ENCODE measurements at regions not wholly inside any gene's neighbourhood (a gene's known extent, or its start where the extent isn't known, plus 50 kb on each side); places are given as distances from the start of the nearest gene placed in this dataset.

DNA sequence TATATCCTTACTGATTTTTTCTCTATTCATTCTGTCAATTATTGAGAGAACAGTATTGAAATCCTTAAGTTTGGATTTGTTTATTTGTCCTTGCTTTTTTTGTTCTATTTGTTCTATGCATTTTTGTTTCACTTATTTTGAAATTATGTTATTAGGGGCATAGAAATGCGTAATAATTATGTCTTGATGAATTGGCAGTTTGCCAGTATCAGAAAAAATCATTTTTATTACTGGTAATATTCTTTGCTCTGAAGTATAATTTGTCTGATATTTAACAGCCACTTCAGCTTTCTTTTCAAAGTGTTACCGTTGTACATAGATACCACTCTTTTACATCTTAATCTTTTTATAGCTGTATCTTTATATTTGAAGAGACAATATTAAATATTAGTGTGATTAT is 2090.9 kb upstream of the WWC1 start:
- Histone ChIP-seq H3K27ac (no peak overlapping the region), H3K9me3 (replicated peaks) (no peaks in the 10 kb centered on the region), H3K36me3 (no peaks in the 10 kb centered on the region), H3K4me1 (no peaks in the 10 kb centered on the region), H3K27me3 (no peaks in the 10 kb centered on the region), H3K4me3 (no peak overlapping the region)
- DNase-seq: no peak

DNA sequence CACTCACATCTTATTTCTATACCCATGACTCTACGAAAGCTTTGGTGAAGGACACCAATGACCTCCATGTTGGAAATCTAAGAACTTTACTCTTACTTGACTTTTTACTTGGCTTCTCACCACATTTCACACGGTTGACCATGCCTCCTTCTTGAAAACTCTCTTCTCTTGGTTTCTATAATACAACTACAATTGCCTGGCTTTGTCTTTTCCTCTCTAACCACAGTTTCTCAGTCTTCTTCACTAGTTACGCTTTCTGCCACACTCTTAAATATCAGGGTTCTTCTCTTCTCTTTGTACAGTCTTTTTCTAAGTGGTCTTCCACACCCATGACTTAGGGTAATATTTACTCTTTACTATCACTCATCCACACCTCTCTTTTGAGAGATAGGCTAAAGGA is 2079.8 kb upstream of the WWC1 start:
- no peak for DNase-seq
- H3K27me3 ChIP-seq: peaks cover 4% of the 10 kb centered on the region; the same call in 1 of the 2 replicates

DNA sequence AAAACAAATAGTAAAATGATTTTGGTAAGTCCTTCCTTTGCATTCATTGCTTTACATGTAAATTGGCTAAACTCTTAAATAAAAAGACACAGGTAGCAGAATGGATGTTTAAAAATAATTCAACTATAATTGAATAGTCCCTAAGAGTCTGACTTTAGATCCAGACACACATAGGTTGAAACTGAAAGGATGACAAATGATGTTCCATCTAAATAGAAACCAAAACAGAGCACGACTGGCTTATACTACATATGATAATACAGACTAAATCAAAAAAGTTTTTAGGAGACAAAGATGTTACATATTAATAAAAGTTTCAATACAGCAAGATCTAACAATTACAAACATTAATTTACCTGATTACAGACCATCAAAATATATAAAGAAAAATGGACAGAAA is 2055.1 kb upstream of the WWC1 start:
- Histone ChIP-seq H3K27me3 (no peaks in the 10 kb centered on the region), H3K9me3 (replicated peaks) (no peaks in the 10 kb centered on the region), H3K36me3 (no peaks in the 10 kb centered on the region), H3K27ac (no peak overlapping the region), H3K4me3 (no peak overlapping the region), H3K4me1 (no peaks in the 10 kb centered on the region)
- DNase-seq: no peak

More for the DNA sequence above, 2079.8 kb upstream of the WWC1 start:
- no peak overlapping the region for H3K4me3 ChIP-seq
- H3K36me3 ChIP-seq: no peaks in the 10 kb centered on the region
- no peak overlapping the region for H3K27ac ChIP-seq
- H3K9me3 ChIP-seq (replicated peaks): no peaks in the 10 kb centered on the region
- H3K4me1 ChIP-seq: no peaks in the 10 kb centered on the region

DNA sequence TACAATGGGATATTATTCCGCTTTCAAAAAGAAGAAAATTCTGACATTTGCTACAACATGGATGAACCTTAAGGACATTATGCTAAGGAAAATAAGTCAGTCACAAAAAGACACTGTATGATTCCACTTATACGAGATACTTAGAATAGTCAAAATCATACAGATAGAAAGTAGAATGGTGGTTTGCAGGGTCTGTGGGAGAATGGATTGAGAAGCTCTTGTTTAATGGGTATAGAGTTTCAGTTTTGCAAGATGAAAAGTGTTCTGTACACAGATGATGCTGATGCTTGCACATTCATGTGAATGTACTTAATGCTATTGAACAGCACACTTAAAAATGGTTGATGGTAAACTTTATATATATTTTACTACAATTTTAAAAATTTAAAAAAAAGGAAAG is 2050.7 kb upstream of the WWC1 start:
- no peaks in the 10 kb centered on the region for H3K4me1 ChIP-seq
- H3K4me3 ChIP-seq: no peak overlapping the region
- H3K27me3 ChIP-seq: no peaks in the 10 kb centered on the region
- H3K9me3 ChIP-seq (replicated peaks): no peaks in the 10 kb centered on the region
- no peaks in the 10 kb centered on the region for H3K36me3 ChIP-seq
- DNase-seq: no peak
- H3K27ac ChIP-seq: no peak overlapping the region

DNA sequence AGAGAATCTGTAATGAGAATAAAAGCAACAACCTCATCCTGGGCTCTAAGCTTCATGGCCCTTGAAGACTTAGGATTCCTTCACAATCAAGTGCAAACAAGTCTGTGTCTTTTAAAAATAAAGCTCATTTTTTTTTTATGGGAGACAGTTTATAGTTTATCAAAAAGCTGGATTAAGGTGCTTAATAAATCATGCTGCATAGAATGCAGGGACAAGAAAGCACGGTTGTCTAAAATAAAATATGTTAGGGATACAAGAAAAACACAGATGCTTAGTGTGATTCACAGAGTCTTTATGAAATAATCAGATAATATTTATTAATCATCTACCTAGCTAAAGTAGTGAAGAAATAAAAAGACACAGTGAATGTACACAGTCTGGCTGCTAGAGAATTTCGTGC is 2045.9 kb upstream of the WWC1 start:
- Histone ChIP-seq H3K27ac (no peak overlapping the region), H3K27me3 (no peaks in the 10 kb centered on the region), H3K4me3 (no peak overlapping the region), H3K36me3 (no peaks in the 10 kb centered on the region), H3K4me1 (no peaks in the 10 kb centered on the region), H3K9me3 (replicated peaks) (no peaks in the 10 kb centered on the region)
- no peak for DNase-seq

DNA sequence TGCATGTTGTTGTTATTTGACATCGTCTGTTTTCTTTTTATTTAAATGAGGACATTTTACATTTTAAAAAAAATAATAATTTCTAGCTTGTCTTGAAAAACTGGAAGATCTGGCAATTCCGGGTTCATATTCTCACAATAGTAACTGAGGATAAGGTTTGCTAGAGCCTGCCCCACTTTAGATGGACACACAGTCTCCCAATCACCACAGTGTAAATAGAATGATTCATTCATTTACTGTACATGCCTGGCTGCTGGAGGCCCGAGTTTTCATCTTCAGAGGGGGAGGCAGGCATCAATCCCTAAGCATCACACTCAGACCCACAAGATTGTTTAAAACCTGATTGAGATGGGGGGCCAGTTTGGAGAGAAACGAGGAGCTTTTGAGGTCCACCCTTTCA is 2039.7 kb upstream of the WWC1 start:
- Histone ChIP-seq H3K27ac (no peak overlapping the region), H3K27me3 (no peaks in the 10 kb centered on the region), H3K36me3 (no peaks in the 10 kb centered on the region), H3K9me3 (replicated peaks) (no peaks in the 10 kb centered on the region), H3K4me1 (no peaks in the 10 kb centered on the region), H3K4me3 (no peak overlapping the region)
- DNase-seq: no peak

DNA sequence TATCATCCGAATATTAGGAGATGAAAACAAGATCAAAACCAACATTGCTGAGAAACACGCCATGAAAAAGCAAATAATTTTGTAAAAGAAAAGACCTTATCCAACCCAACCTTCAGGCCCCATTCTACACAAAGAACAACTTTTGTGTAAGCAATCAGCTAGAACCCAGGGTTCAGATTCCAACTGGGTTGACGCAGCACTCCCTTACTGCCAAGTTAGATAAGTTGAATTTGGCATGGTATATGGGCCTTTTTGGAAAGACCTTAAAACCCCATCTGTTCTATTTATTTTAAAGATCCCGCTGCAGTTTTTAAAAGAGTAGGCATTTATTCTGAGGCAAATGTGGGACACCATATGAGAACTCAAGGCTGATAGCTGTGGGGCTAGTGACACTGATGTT is 2033.8 kb upstream of the WWC1 start:
- no peak for DNase-seq
- H3K4me3 ChIP-seq: no peak overlapping the region

DNA sequence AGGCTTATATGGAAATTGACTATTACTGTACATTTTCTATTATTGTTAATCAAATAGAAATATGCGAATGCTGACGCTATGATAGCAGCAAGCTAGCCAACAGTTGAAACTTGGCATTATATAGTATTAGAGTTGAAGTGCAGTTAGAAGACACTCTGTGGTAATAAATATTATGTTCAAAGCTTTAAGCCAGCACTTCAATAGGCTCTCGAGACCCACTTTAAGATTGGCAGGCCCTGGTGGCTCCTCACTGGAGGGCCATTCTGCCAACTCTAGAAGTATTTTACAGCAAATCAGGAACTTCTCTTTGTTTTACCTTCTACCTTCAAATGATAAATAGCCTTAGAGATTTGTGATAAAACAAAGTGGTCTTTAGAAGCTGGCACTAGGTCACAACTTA is 2029.0 kb upstream of the WWC1 start:
- Histone ChIP-seq H3K9me3 (replicated peaks) (no peaks in the 10 kb centered on the region), H3K27me3 (no peaks in the 10 kb centered on the region), H3K36me3 (no peaks in the 10 kb centered on the region), H3K4me1 (no peaks in the 10 kb centered on the region), H3K27ac (no peak overlapping the region), H3K4me3 (no peak overlapping the region)
- DNase-seq: no peak

More for the DNA sequence above, 2033.8 kb upstream of the WWC1 start:
- no peaks in the 10 kb centered on the region for H3K27me3 ChIP-seq
- no peaks in the 10 kb centered on the region for H3K9me3 ChIP-seq (replicated peaks)
- H3K4me1 ChIP-seq: no peaks in the 10 kb centered on the region
- no peak overlapping the region for H3K27ac ChIP-seq
- H3K36me3 ChIP-seq: no peaks in the 10 kb centered on the region

DNA sequence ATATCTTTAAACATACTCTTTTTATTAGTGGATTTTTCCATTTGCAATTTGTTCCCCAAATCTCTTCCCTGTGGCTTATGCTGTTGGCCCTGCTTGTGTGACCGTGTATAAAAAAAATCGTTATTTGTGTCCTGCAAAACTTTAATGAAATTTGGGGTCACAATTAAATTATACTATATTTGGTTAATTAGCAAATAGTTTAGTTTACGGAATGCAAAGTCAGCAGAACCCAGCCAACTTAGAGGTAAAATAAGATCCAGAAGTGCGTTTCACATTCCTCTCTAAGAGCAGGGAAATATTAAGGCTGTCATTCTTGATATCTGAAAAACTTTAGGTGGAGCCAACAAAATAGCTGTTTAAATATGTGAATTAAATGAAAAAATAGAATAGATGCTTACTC is 2023.5 kb upstream of the WWC1 start:
- DNase-seq: no peak
- no peak overlapping the region for H3K27ac ChIP-seq

DNA sequence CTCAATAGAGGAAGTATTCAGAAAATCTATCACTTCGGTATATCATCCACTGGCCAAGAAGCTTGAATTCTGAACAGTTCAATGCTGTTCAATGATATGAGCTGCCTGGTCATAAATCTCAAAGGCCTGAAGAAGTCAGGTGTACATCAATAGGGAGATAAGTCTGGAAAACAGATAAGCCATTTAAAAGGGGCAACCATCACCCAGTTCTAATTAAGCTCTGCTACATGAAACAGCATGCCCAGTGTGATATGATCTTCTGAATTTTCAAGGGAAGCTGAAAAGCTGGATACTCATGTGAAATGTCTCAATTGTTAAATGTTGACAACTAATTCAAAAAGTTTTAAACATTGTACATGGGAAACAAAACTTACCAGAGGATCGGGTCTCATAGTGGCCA is 2020.7 kb upstream of the WWC1 start:
- Histone ChIP-seq H3K27ac (no peak overlapping the region), H3K4me3 (no peak overlapping the region), H3K9me3 (replicated peaks) (no peaks in the 10 kb centered on the region), H3K27me3 (no peaks in the 10 kb centered on the region), H3K36me3 (no peaks in the 10 kb centered on the region), H3K4me1 (no peaks in the 10 kb centered on the region)
- DNase-seq: no peak

More for the DNA sequence above, 2023.5 kb upstream of the WWC1 start:
- Histone ChIP-seq H3K36me3 (no peaks in the 10 kb centered on the region), H3K9me3 (replicated peaks) (no peaks in the 10 kb centered on the region), H3K4me1 (no peaks in the 10 kb centered on the region), H3K4me3 (no peak overlapping the region), H3K27me3 (no peaks in the 10 kb centered on the region)

DNA sequence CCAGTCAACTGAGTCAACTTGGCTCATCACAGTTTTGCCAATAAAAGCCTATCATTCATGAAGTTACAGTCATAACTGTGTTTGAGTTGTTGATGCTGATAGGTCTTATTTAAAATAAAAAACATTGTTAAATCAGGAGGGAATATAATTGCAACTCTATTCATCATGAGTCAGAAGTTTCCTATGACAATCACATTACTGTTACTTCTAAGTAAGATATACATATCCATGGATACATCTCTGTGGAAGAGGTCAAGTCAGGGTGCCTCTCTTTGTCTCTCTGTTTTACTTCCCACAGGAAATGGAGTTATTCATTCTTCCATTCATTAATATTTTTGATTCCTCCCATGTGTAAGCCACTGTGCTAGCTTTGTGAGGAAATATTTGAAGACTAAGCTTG is 2015.4 kb upstream of the WWC1 start:
- Histone ChIP-seq H3K4me3 (no peak overlapping the region), H3K4me1 (no peaks in the 10 kb centered on the region), H3K9me3 (replicated peaks) (no peaks in the 10 kb centered on the region), H3K36me3 (no peaks in the 10 kb centered on the region), H3K27ac (no peak overlapping the region), H3K27me3 (no peaks in the 10 kb centered on the region)
- no peak for DNase-seq

DNA sequence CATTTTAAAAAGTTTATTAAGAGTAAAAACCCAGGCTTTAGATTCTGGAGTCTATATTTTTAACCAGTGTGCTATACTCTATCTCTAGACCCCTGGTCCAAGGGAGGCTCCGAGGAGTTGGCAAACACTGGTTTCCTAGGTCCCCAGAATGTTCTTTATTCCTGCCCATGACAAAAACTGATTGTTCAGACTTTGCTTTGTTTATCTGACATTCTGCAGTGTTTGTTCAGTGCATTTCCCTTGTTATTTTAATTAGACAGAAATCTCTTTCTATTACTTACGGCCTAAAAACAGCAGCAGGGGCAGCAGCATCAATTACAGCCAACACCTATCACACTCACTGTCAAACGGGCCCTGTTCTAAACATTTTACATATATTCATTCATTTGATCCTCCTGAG is 2011.6 kb upstream of the WWC1 start:
- H3K4me1 ChIP-seq: no peaks in the 10 kb centered on the region

DNA sequence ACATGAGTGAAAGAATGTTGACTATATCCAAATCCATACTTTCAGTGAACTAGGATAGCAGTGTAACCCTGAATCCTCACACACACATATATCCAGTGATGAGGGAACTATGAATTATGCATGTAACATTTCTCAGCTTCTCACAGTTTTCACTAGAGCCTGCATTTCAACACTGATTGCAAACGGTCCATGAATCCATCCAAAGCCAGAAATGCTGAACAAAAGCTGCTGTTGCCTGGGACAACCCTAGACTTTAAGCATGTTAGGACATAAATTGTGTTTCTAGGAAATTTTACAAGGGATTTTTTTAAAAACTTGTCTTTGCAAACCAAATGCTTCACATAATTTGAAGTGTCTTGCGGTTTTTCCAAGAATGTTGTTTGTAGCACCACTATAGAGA is 2010.0 kb upstream of the WWC1 start:
- no peaks in the 10 kb centered on the region for H3K36me3 ChIP-seq
- no peaks in the 10 kb centered on the region for H3K9me3 ChIP-seq (replicated peaks)
- H3K4me1 ChIP-seq: no peaks in the 10 kb centered on the region
- H3K4me3 ChIP-seq: no peak overlapping the region
- H3K27me3 ChIP-seq: no peaks in the 10 kb centered on the region
- H3K27ac ChIP-seq: no peak overlapping the region
- no peak for DNase-seq

More for the DNA sequence above, 2011.6 kb upstream of the WWC1 start:
- Histone ChIP-seq H3K36me3 (no peaks in the 10 kb centered on the region), H3K9me3 (replicated peaks) (no peaks in the 10 kb centered on the region), H3K27ac (no peak overlapping the region), H3K27me3 (no peaks in the 10 kb centered on the region), H3K4me3 (no peak overlapping the region)
- DNase-seq: no peak

DNA sequence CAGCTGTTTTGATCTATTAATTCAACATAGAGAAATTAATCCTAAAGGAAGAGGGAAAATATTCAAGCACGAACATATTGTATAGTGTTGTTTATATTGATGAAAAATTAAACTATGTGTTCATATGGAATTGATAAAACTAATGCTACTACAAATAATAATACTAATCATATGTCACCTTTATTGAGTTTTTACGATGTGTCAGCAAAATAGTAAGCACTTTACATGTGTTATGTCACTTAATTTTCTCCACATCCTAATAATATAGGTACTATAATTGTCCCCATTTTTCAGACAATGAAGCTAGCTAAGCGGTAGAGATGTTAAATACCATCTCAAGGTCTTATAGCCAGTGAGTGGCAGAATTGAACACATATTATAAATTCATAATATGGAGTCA is 2008.5 kb upstream of the WWC1 start:
- no peaks in the 10 kb centered on the region for H3K36me3 ChIP-seq
- H3K4me3 ChIP-seq: no peak overlapping the region
- no peaks in the 10 kb centered on the region for H3K9me3 ChIP-seq (replicated peaks)
- no peaks in the 10 kb centered on the region; the same call in 1 of the 2 replicates for H3K27me3 ChIP-seq
- no peaks in the 10 kb centered on the region for H3K4me1 ChIP-seq
- no peak for DNase-seq
- H3K27ac ChIP-seq: no peak overlapping the region

DNA sequence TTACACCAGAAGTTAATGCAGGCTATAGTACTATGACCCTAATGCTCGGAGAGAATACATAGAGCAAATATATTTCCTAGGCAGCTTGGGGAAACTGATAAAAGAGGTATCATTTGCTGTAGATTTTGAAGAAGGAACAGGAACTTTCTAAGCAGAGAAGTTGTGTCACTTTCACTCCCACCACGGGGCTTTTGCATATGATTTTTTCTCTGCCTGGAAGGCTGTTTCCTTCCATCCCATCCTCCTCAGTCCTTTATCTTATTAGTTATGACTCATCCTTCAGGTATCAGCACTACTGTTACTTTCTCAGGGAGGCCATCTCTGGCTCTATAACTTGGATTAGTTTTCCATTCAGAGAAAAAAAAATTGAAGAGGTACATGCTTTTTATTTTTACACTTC is 2006.1 kb upstream of the WWC1 start:
- Histone ChIP-seq H3K27ac (no peak overlapping the region), H3K4me3 (no peak overlapping the region), H3K27me3 (no peaks in the 10 kb centered on the region; the same call in 1 of the 2 replicates), H3K9me3 (replicated peaks) (no peaks in the 10 kb centered on the region), H3K4me1 (no peaks in the 10 kb centered on the region), H3K36me3 (no peaks in the 10 kb centered on the region)
- DNase-seq: no peak

DNA sequence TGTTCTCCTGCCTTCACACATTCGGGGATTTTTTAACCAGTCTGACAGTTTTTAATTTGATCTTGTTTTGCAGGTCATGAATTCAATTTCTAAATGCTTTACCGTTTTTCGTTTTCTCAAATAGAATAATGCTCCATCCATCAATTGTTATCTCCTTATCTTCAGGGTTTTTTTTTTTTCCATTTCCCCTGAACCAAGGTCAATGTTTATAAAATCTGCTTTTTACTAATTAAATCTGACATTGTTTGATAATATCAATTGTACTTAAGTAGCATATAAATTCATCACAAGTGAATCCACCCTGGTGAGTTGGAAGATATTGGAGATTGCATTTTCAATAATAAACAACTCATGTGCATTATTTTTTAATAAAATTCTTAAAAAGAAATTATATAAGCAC is 2004.6 kb upstream of the WWC1 start:
- no peak overlapping the region for H3K4me3 ChIP-seq
- no peaks in the 10 kb centered on the region; the same call in 1 of the 2 replicates for H3K27me3 ChIP-seq
- H3K4me1 ChIP-seq: no peaks in the 10 kb centered on the region
- no peak overlapping the region for H3K27ac ChIP-seq
- H3K9me3 ChIP-seq (replicated peaks): no peaks in the 10 kb centered on the region
- DNase-seq: no peak
- H3K36me3 ChIP-seq: no peaks in the 10 kb centered on the region

DNA sequence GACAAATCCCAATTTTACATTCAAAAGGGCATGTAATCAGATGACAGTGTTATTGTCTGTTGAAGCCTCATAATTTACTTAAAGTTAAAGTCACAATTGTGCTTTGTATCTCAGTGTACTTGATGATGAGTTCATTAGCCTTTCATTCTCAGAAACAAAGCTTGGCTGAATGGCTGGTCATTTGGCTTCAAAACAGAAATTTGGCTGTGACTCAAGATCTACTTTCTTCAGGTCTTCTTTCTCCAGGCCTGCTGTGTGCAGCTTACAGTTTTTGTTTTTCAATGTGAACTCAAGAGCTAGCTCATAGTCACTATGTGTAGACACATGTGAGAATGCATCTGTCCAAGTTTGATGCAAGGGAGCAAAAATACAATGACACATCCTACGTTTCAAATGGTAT is 2003.6 kb upstream of the WWC1 start:
- H3K4me1 ChIP-seq: no peaks in the 10 kb centered on the region
- no peaks in the 10 kb centered on the region for H3K36me3 ChIP-seq
- H3K27ac ChIP-seq: no peak overlapping the region
- H3K4me3 ChIP-seq: no peak overlapping the region
- no peak for DNase-seq
- H3K9me3 ChIP-seq (replicated peaks): no peaks in the 10 kb centered on the region
- no peaks in the 10 kb centered on the region; the same call in 1 of the 2 replicates for H3K27me3 ChIP-seq
